ENCODE measurements at regions not wholly inside any gene's neighbourhood (a gene's known extent, or its start where the extent isn't known, plus 50 kb on each side); places are given as distances from the start of the nearest gene placed in this dataset.
A peak's percentile ranks its signal among the peaks of the same experiment; 100 is the strongest.

- intact Hi-C loops (cut with DNase I): no loop called here
- Histone ChIP-seq H3K9me3 (peaks cover 5 to 10% (median 9%) of the 10 kb centered on the region in 4 donors), H3K27me3 (no peaks in the 10 kb centered on the region), H3K36me3 (no peaks in the 10 kb centered on the region), H3K4me1 (peaks cover 2 to 22% (median 18%) of the 10 kb centered on the region in 4 donors), H3K4me3 (no peak overlapping the region), H3K27ac (peak overlapping the region in 1 of 4 donors; percentile 49)
- WGBS, 2 donors: 56 to 59% methylated on average over 15 of the region's 15 CpGs
- TF ChIP-seq POLR2AphosphoS5 (IDR thresholded peaks at IDR 0.05) (peak in 1 of 4 donors; percentile 28), POLR2A (IDR thresholded peaks at IDR 0.05) (no peak)
- no peak for DNase-seq
Measured at GRCh38 chr6:156028335-156029131, 572.9 kb upstream of the NOX3 start.

GRCh38 chr6:156027248-156027626 lies 571.6 kb upstream of the NOX3 start:
- peaks cover 5 to 9% (median 8%) of the 10 kb centered on the region in 4 donors for H3K9me3 ChIP-seq
- intact Hi-C loops (cut with DNase I): no loop called here
- no peaks in the 10 kb centered on the region for H3K36me3 ChIP-seq
- H3K27me3 ChIP-seq: no peaks in the 10 kb centered on the region
- peak overlapping the region in 2 of 4 donors; percentile 22 to 35 for H3K27ac ChIP-seq
- H3K4me3 ChIP-seq: no peak overlapping the region
- DNase-seq: no peak
- H3K4me1 ChIP-seq: peaks cover 0 to 22% (median 18%) of the 10 kb centered on the region in 4 donors
- WGBS, 2 donors: 79 to 90% methylated on average over 3 of the region's 3 CpGs
- TF ChIP-seq CTCF (IDR thresholded peaks at IDR 0.05): no peak
- TF ChIP-seq POLR2AphosphoS5 (IDR thresholded peaks at IDR 0.05): no peak
- no peak for TF ChIP-seq POLR2A (IDR thresholded peaks at IDR 0.05)
- no peak for TF ChIP-seq EP300 (IDR thresholded peaks at IDR 0.05)

- DNase-seq: peak; percentile 77
Measured at GRCh38 chr6:156026486-156027247, 571.0 kb upstream of the NOX3 start.

GRCh38 chr6:156024339-156024738 lies 568.7 kb upstream of the NOX3 start:
- intact Hi-C loops (cut with DNase I): no loop called here

More at GRCh38 chr6:156026486-156027247, 571.0 kb upstream of the NOX3 start:
- 59 to 71% methylated on average over 4 of the region's 4 CpGs for whole genome bisulfite sequencing, 2 donors
- H3K4me3 ChIP-seq: no peak overlapping the region
- no peaks in the 10 kb centered on the region for H3K27me3 ChIP-seq
- intact Hi-C loops (cut with DNase I): no loop called here
- TF ChIP-seq CTCF (IDR thresholded peaks at IDR 0.05): no peak
- TF ChIP-seq EP300 (IDR thresholded peaks at IDR 0.05): no peak
- peak; percentile 4 to 38 (median 20) for TF ChIP-seq POLR2AphosphoS5 (IDR thresholded peaks at IDR 0.05)
- H3K4me1 ChIP-seq: peaks cover 0 to 26% (median 18%) of the 10 kb centered on the region in 4 donors
- peak overlapping the region in 2 of 4 donors; percentile 22 to 35 for H3K27ac ChIP-seq
- H3K36me3 ChIP-seq: no peaks in the 10 kb centered on the region
- peaks cover 5 to 9% (median 8%) of the 10 kb centered on the region in 4 donors for H3K9me3 ChIP-seq

More at GRCh38 chr6:156024339-156024738, 568.7 kb upstream of the NOX3 start:
- WGBS, 2 donors: 92% methylated on average over 5 of the region's 5 CpGs
- no peak overlapping the region for H3K27ac ChIP-seq
- H3K27me3 ChIP-seq: no peaks in the 10 kb centered on the region
- H3K4me3 ChIP-seq: no peak overlapping the region
- no peaks in the 10 kb centered on the region for H3K36me3 ChIP-seq
- peaks cover 5 to 9% (median 8%) of the 10 kb centered on the region in 4 donors for H3K9me3 ChIP-seq
- no peak for DNase-seq
- peaks cover 0 to 25% (median 14%) of the 10 kb centered on the region in 4 donors for H3K4me1 ChIP-seq
- TF ChIP-seq EP300 (IDR thresholded peaks at IDR 0.05) (no peak), POLR2A (IDR thresholded peaks at IDR 0.05) (no peak), POLR2AphosphoS5 (IDR thresholded peaks at IDR 0.05) (no peak), CTCF (IDR thresholded peaks at IDR 0.05) (no peak)

Measured in sigmoid colon (tissue), 6 donors.